T-cell (primary cell): ENCODE measurements at regions not wholly inside any gene's neighbourhood (a gene's known extent, or its start where the extent isn't known, plus 50 kb on each side); places are given as distances from the start of the nearest gene placed in this dataset.

Experiments used
- ATAC-seq, 4 experiments: fragments of 200-7000 bp in 3 of 4; fragments of 150-1000 bp in 1 of 4; cut with Tn5 transposase; replicated peaks in 1 of 4; 1 replicate in 3 of 4; 2 replicates in 1 of 4; pipeline ENCODE4 v1.10.0; 2021; ENCODE audit warnings: moderate library complexity in 3 of 4, mild to moderate bottlenecking in 2 of 4, moderate number of reproducible peaks in 1 of 4
- CTCF ChIA-PET, 2 donors: fragments of 300-600 bp; sonication (Branson Sonifier 250); formaldehyde crosslinking; loops; one replicate each; lab custom pipeline; 2022; ENCODE audit warnings: antibody characterized with exemption in 2 of 2; lab: Charles Lee
- POLR2A ChIA-PET, 2 donors: fragments of 300-600 bp; sonication (Branson Sonifier 250); formaldehyde crosslinking; loops; one replicate each; lab custom pipeline; 2022; ENCODE audit warnings: antibody characterized with exemption in 2 of 2; lab: Charles Lee
- DNase-seq, 35 experiments: peaks; one replicate each; pipeline versions ENCODE4 v3.0.0 to v3.0.0-alpha.2; 2013 to 2023
- H3K27ac ChIP-seq: one replicate; pipeline ENCODE4 v1.5.1; 2013; ENCODE audit warnings: low read length
- H3K27me3 ChIP-seq, 2 experiments: replicated peaks in 1 of 2; 1 replicate in 1 of 2; 2 replicates in 1 of 2; pipeline versions ENCODE4 v1.6.1 to v1.7.0; 2013; ENCODE audit warnings: low read length in 1 of 2, mixed read lengths in 1 of 2; ENCODE audit not compliant: control insufficient read depth in 2 of 2, insufficient read depth in 2 of 2; ENCODE audit errors: extremely low read depth in 1 of 2
- H3K36me3 ChIP-seq, 2 donors: 1 replicate in 1 of 2; 2 replicates in 1 of 2; pipeline versions ENCODE4 v1.6.1 to v1.7.0; 2013; ENCODE audit warnings: low read length in 1 of 2; ENCODE audit not compliant: control insufficient read depth in 2 of 2, insufficient read depth in 1 of 2; ENCODE audit errors: extremely low read depth in 1 of 2
- H3K4me1 ChIP-seq, 2 experiments: 1 replicate in 1 of 2; 2 replicates in 1 of 2; pipeline versions ENCODE4 v1.6.1 to v1.7.0; 2013; ENCODE audit warnings: low read length in 2 of 2, mixed read lengths in 1 of 2; ENCODE audit not compliant: insufficient read depth in 2 of 2, control insufficient read depth in 1 of 2; ENCODE audit errors: extremely low read depth in 1 of 2
- H3K4me3 ChIP-seq, 2 donors: 1 replicate in 1 of 2; 2 replicates in 1 of 2; pipeline versions ENCODE4 v1.5.1 to v1.7.0; 2013; ENCODE audit warnings: mild to moderate bottlenecking in 2 of 2, low read length in 1 of 2, moderate library complexity in 1 of 2; ENCODE audit not compliant: control insufficient read depth in 1 of 2; ENCODE audit errors: extremely low read depth in 1 of 2
- H3K9me3 ChIP-seq: 2 replicates; pipeline ENCODE4 v1.7.0; 2013
- H3K27ac Mint-ChIP-seq, 2 donors: one replicate each; pipeline ENCODE4 v1.8.0; 2020 to 2021; ENCODE audit warnings: mild to moderate bottlenecking in 2 of 2, mixed read lengths in 2 of 2
- H3K27me3 Mint-ChIP-seq, 2 donors: one replicate each; pipeline ENCODE4 v1.8.0; 2021 to 2022; ENCODE audit warnings: mixed read lengths in 2 of 2
- H3K36me3 Mint-ChIP-seq: one replicate; pipeline ENCODE4 v1.8.0; 2021; ENCODE audit warnings: mixed read lengths
- H3K4me1 Mint-ChIP-seq, 3 donors: one replicate each; pipeline ENCODE4 v1.8.0; 2020 to 2022; ENCODE audit warnings: mixed read lengths in 3 of 3, mild to moderate bottlenecking in 1 of 3
- H3K4me3 Mint-ChIP-seq, 3 donors: one replicate each; pipeline ENCODE4 v1.8.0; 2020 to 2022; ENCODE audit warnings: mild to moderate bottlenecking in 3 of 3, mixed read lengths in 3 of 3, moderate library complexity in 3 of 3
- H3K9me3 Mint-ChIP-seq, 3 donors: one replicate each; pipeline ENCODE4 v1.8.0; 2020 to 2022; ENCODE audit warnings: mixed read lengths in 3 of 3
- WGBS: methylation state at CpG from one replicate; pipeline ENCODE4 v1.1.5; 2013; ENCODE audit warnings: missing lambda C conversion rate; ENCODE audit not compliant: insufficient coverage; 5-methylcytosine and 5-hydroxymethylcytosine counted together

DNA sequence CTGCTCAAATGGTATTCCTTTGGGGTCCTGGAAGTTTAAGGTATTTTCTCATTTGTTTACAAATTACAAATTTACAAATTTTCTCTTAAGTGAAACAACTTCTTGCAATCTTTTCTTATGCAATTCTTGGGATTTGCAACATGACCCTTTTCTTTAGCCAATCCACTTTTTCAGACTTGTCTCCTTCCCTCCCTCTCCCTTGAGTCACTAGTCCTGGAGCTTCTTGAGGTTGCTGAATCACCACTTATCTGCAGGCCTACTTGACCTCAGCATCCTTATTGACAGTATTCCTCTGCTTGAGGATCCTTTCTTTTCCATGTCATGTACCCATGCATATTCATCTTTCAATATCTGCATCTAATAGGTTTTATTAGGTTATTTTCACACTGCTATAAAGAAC, 302.8 kb upstream of the ADAMTS5 start:
- ChIA-PET POLR2A (no interaction called here), CTCF (no interaction called here)
- Mint-ChIP-seq H3K4me1 (no peaks in the 10 kb centered on the region), H3K27ac (no peak overlapping the region), H3K27me3 (no peaks in the 10 kb centered on the region), H3K4me3 (no peak overlapping the region), H3K36me3 (no peaks in the 10 kb centered on the region), H3K9me3 (peaks cover 0 to 5% (median 4%) of the 10 kb centered on the region in 3 donors)
- ATAC-seq (no peak), DNase-seq (no peak)
- Histone ChIP-seq H3K27me3 (no peaks in the 10 kb centered on the region), H3K27ac (no peak overlapping the region), H3K36me3 (no peaks in the 10 kb centered on the region), H3K4me3 (no peak overlapping the region), H3K4me1 (no peaks in the 10 kb centered on the region), H3K9me3 (peaks cover 3% of the 10 kb centered on the region)

DNA sequence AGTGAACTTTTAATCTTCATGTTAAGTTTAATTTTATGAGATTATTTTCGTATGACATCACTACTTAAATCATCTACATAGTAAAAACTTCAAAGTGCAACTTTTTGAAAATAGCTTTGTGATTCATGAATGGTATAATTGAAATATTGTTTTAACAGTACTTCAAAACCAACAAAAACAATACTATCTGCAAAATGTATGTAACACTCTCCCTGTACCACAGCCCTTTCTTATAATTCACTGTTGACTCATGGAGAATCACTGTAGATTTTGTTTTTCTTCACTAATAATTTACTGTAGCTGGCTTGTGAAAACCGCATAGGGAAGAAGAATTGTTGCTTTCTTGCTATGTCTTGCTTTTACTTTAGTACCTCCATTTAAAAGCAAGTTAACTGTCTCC, 301.4 kb upstream of the ADAMTS5 start:
- H3K9me3 Mint-ChIP-seq = peaks cover 0 to 5% (median 4%) of the 10 kb centered on the region in 3 donors
- H3K36me3 Mint-ChIP-seq = no peaks in the 10 kb centered on the region
- Histone ChIP-seq H3K27me3 (no peaks in the 10 kb centered on the region), H3K9me3 (peaks cover 3% of the 10 kb centered on the region), H3K4me1 (no peaks in the 10 kb centered on the region), H3K27ac (no peak overlapping the region), H3K36me3 (no peaks in the 10 kb centered on the region), H3K4me3 (no peak overlapping the region)
- DNase-seq (no peak), ATAC-seq (no peak)
- H3K27ac Mint-ChIP-seq = no peak overlapping the region
- CTCF ChIA-PET = no interaction called here
- H3K27me3 Mint-ChIP-seq = no peaks in the 10 kb centered on the region
- POLR2A ChIA-PET = interaction anchor here in 1 of 2 donors (0.8 kb wide), 1 partner anchor 10 kb away, joined by 3 read pairs; no protein-coding TSS in a partner anchor
- no CpG with 5 or more reads among the region's 2 CpGs for WGBS
- H3K4me1 Mint-ChIP-seq = no peaks in the 10 kb centered on the region
- no peak overlapping the region for H3K4me3 Mint-ChIP-seq

DNA sequence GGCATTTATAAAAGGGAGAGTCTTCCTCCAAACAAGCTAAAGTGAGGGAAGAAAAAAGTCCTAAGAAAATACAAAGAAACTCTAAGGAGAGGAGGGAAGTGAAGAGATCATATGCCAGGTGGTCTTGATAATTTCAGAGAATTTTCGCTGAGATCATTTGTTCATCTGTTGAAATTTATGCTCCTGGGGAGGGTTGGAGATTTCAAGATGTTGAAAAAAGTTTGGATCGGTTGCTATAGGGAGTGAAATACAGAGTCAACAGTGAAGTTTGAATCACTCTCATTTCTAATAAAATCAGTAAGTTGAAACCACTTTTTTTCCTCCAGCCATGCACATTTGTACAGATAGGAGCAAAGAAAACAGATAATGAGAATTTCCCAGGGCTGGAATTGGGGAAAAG, 299.1 kb upstream of the ADAMTS5 start:
- no peaks in the 10 kb centered on the region for H3K4me1 ChIP-seq

DNA sequence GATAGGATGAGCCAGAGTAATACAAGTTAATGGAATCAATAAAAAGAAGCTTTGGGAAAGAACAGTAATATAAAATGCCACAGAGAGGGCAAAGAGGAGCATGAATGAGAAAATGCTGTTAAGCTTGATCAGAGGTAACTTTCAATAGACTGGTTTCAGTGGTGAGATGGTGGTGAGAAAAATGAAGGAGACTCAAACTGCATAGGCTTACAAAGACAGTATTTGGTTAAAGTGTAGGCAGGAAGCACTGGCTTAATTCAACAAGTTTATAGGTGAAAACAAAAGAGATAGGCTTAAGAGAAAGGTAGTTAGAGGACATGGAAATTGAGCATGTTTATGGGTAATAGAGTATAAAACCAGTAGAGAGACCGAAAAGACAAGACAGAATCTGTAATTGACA, 298.6 kb upstream of the ADAMTS5 start:
- ChIA-PET POLR2A (no interaction called here), CTCF (no interaction called here)
- Mint-ChIP-seq H3K4me1 (no peaks in the 10 kb centered on the region), H3K9me3 (peaks cover 0 to 2% (median 0%) of the 10 kb centered on the region in 3 donors), H3K27ac (no peak overlapping the region), H3K4me3 (no peak overlapping the region), H3K36me3 (no peaks in the 10 kb centered on the region), H3K27me3 (no peaks in the 10 kb centered on the region)
- WGBS = 80% methylated on average over 1 of the region's 1 CpG
- H3K4me3 ChIP-seq = no peak overlapping the region
- H3K27me3 ChIP-seq = no peaks in the 10 kb centered on the region
- no peaks in the 10 kb centered on the region for H3K36me3 ChIP-seq
- no peaks in the 10 kb centered on the region for H3K4me1 ChIP-seq
- H3K9me3 ChIP-seq = peaks cover 3% of the 10 kb centered on the region
- DNase-seq (no peak), ATAC-seq (no peak)
- H3K27ac ChIP-seq = no peak overlapping the region

More for the DNA sequence above, 299.1 kb upstream of the ADAMTS5 start:
- no peak overlapping the region for H3K27ac Mint-ChIP-seq
- no peaks in the 10 kb centered on the region for H3K4me1 Mint-ChIP-seq
- POLR2A ChIA-PET = no interaction called here
- peaks cover 0 to 5% (median 0%) of the 10 kb centered on the region in 3 donors for H3K9me3 Mint-ChIP-seq
- H3K27me3 ChIP-seq = no peaks in the 10 kb centered on the region
- H3K27me3 Mint-ChIP-seq = no peaks in the 10 kb centered on the region
- WGBS = no CpG with 5 or more reads among the region's 2 CpGs
- H3K36me3 ChIP-seq = no peaks in the 10 kb centered on the region
- DNase-seq (no peak), ATAC-seq (no peak)
- no peak overlapping the region for H3K4me3 ChIP-seq
- no peak overlapping the region for H3K27ac ChIP-seq
- no peaks in the 10 kb centered on the region for H3K36me3 Mint-ChIP-seq
- H3K4me3 Mint-ChIP-seq = no peak overlapping the region
- CTCF ChIA-PET = no interaction called here
- H3K9me3 ChIP-seq = peaks cover 3% of the 10 kb centered on the region

DNA sequence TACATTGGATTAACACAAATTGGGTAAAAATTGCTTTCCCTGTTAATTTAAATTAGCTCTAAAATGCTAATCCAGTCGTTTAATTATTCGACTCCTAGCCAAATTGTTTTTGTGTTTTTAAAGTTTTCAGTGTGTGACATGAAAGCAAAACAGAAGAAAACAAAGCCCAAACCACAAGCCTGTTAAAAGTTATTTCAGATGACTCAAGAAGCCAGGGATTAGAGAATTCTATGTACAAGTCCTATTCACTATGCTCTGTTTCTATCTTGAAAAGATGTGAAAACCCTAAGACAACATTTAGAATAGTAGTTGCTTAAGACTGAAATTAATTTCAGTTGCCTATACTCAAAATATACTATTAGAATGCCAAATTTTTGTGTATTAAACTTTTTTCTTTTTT, 294.8 kb upstream of the ADAMTS5 start:
- no CpG with 5 or more reads among the region's 2 CpGs for WGBS
- POLR2A ChIA-PET = no interaction called here
- H3K27ac ChIP-seq = no peak overlapping the region
- Mint-ChIP-seq H3K9me3 (peaks cover 2 to 6% (median 5%) of the 10 kb centered on the region in 3 donors), H3K36me3 (no peaks in the 10 kb centered on the region), H3K27ac (no peak overlapping the region), H3K27me3 (no peaks in the 10 kb centered on the region), H3K4me3 (no peak overlapping the region), H3K4me1 (no peaks in the 10 kb centered on the region)
- no peaks in the 10 kb centered on the region for H3K4me1 ChIP-seq
- no peak for DNase-seq
- no peak for ATAC-seq
- no peaks in the 10 kb centered on the region for H3K36me3 ChIP-seq
- peaks cover 2% of the 10 kb centered on the region for H3K9me3 ChIP-seq
- H3K27me3 ChIP-seq = no peaks in the 10 kb centered on the region
- CTCF ChIA-PET = no interaction called here
- no peak overlapping the region for H3K4me3 ChIP-seq

DNA sequence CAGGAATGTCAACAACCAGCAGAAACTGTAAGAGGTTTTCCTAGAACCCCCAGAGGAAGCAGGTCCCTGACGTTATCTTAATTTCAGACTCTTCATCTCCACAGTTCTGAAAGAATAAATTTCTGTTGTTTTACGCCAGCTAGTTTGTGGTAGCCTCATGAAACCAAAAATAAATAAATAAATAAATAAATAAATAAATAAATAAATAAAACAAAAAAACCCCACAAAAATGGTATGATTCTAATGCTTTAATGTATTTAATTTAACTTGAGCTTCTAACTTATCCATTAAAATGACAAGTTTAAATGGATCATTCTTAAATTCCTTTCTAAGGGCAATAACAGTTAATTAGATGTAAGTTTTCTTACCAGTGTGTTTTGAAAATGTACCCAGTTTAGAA, 293.8 kb upstream of the ADAMTS5 start:
- no peak for ATAC-seq
- CTCF ChIA-PET = no interaction called here
- DNase-seq = no peak
- H3K27ac ChIP-seq = no peak overlapping the region
- Mint-ChIP-seq H3K4me3 (no peak overlapping the region), H3K9me3 (peaks cover 2 to 6% (median 5%) of the 10 kb centered on the region in 3 donors), H3K27me3 (no peaks in the 10 kb centered on the region), H3K27ac (no peak overlapping the region), H3K4me1 (no peaks in the 10 kb centered on the region), H3K36me3 (no peaks in the 10 kb centered on the region)
- H3K4me3 ChIP-seq = no peak overlapping the region
- H3K36me3 ChIP-seq = no peaks in the 10 kb centered on the region
- no peaks in the 10 kb centered on the region for H3K27me3 ChIP-seq
- H3K4me1 ChIP-seq = no peaks in the 10 kb centered on the region
- no CpG with 5 or more reads among the region's 2 CpGs for WGBS
- POLR2A ChIA-PET = no interaction called here
- H3K9me3 ChIP-seq = peaks cover 2% of the 10 kb centered on the region
